MM.1S (cell line): ENCODE measurements at regions not wholly inside any gene's neighbourhood (a gene's known extent, or its start where the extent isn't known, plus 50 kb on each side); places are given as distances from the start of the nearest gene placed in this dataset.

Experiments used
- DNase-seq: peaks from one replicate; pipeline ENCODE4 v3.0.0-alpha.2; 2015
- H2AFZ ChIP-seq: fragments of 300-600 bp; sonication (generic); 2 replicates; pipeline ENCODE4 v1.6.0; 2016; ENCODE audit warnings: antibody characterized with exemption, low read length
- H3F3A ChIP-seq: fragments of 300-600 bp; sonication (generic); 2 replicates; pipeline ENCODE4 v1.6.1; 2016; ENCODE audit warnings: mild to moderate bottlenecking, antibody characterized with exemption, low read length, moderate library complexity, mixed read lengths; ENCODE audit not compliant: insufficient read depth
- H3K27ac ChIP-seq: fragments of 300-600 bp; sonication (generic); 2 replicates; pipeline ENCODE4 v1.5.1; 2016; ENCODE audit warnings: mild to moderate bottlenecking, low read length
- H3K27me3 ChIP-seq: fragments of 300-600 bp; sonication (generic); replicated peaks from 2 replicates; pipeline ENCODE4 v1.6.0; 2016; ENCODE audit warnings: low read length; ENCODE audit not compliant: insufficient read depth
- H3K36me3 ChIP-seq: fragments of 300-600 bp; sonication (generic); replicated peaks from 2 replicates; pipeline ENCODE4 v1.6.1; 2016; ENCODE audit warnings: mild to moderate bottlenecking, low read length, mixed read lengths; ENCODE audit not compliant: insufficient read depth
- H3K4me1 ChIP-seq: fragments of 300-600 bp; sonication (generic); 2 replicates; pipeline ENCODE4 v1.6.1; 2016; ENCODE audit warnings: low read length, mixed read lengths
- H3K4me2 ChIP-seq: fragments of 300-600 bp; sonication (generic); 2 replicates; pipeline ENCODE4 v1.6.0; 2016; ENCODE audit warnings: low read depth, low read length
- H3K4me3 ChIP-seq: fragments of 300-600 bp; sonication (generic); 2 replicates; pipeline ENCODE4 v1.5.1; 2016; ENCODE audit warnings: low read length, mixed read lengths
- H3K79me2 ChIP-seq: fragments of 300-600 bp; sonication (generic); 2 replicates; pipeline ENCODE4 v1.6.1; 2016; ENCODE audit warnings: mixed run types, low read length, mixed read lengths
- H3K9ac ChIP-seq: fragments of 300-600 bp; sonication (generic); 2 replicates; pipeline ENCODE4 v1.6.1; 2016; ENCODE audit warnings: low read length, mixed read lengths
- H3K9me2 ChIP-seq: fragments of 300-600 bp; sonication (generic); replicated peaks from 2 replicates; pipeline ENCODE4 v1.6.1; 2016; ENCODE audit warnings: mild to moderate bottlenecking, low read length, mixed read lengths; ENCODE audit not compliant: insufficient read depth
- H3K9me3 ChIP-seq: fragments of 300-600 bp; sonication (generic); replicated peaks from 2 replicates; pipeline ENCODE4 v1.6.1; 2016; ENCODE audit warnings: mild to moderate bottlenecking, low read length, mixed read lengths; ENCODE audit not compliant: insufficient read depth
- H4K20me1 ChIP-seq: fragments of 300-600 bp; sonication (generic); 2 replicates; pipeline ENCODE4 v1.6.1; 2016; ENCODE audit warnings: mild to moderate bottlenecking, low read length, moderate library complexity, mixed read lengths; ENCODE audit not compliant: insufficient read depth
- EZH2 ChIP-seq: fragments of 300-600 bp; sonication (generic); optimal IDR thresholded peaks from 2 replicates; pipeline ENCODE3; 2017; ENCODE audit warnings: low read depth, mild to moderate bottlenecking, antibody characterized with exemption, low read length, mixed read lengths
- EZH2phosphoT487 ChIP-seq: fragments of 300-600 bp; sonication (generic); IDR thresholded peaks from 2 replicates; pipeline ENCODE4 v1.6.1; 2018; ENCODE audit warnings: antibody characterized with exemption, low read length
- TF ChIP-seq, protein P1 (sequence below): fragments of 300-600 bp; sonication (generic); IDR thresholded peaks from 2 replicates; pipeline ENCODE4 v1.5.1; 2016; ENCODE audit warnings: antibody characterized with exemption, low read length, mixed read lengths

DNA sequence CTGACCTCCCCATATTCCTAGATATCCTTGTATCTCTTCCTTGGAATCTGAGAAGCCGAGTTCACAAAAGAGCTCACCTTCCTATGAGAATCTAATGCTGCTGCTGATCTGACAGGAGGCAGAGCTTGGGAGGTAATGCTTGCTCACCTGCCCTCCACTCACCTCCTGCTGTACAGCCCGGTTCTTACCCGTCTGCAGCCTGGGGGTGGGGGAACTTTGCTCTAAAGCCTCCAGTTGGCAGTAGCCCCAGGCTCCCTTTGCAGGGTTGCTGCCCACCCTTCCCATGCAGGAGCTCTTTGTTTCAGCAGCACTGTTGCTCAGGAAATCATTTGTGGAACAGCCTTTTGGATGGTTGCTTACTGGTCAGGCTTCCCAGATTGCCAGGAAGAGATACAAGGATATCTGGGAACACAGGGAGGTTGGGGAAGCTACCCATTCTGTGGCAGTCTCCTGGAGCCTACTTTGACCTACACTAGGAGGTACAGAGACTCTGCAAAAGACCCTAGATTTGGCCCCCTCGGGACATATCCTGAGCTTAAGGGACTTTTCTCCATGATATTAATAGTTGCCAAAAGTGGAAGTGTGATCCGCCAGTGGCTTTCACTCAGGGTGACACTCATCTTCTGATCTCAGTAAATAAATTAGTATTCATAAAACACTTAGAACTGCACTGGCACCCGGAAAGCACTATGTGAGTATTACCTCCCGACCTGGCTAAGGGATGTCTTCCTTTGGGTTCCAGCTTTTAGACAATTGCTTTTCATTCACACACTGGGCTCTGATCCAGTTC, 363.7 kb upstream of the PODXL start:
- Histone ChIP-seq H3K9me3 (no peaks in the 10 kb centered on the region), H3K79me2 (no peaks in the 10 kb centered on the region), H3F3A (no peaks in the 10 kb centered on the region), H3K9me2 (no peaks in the 10 kb centered on the region), H3K4me3 (no peak overlapping the region), H3K4me1 (no peaks in the 10 kb centered on the region), H3K36me3 (no peaks in the 10 kb centered on the region), H4K20me1 (no peaks in the 10 kb centered on the region), H3K4me2 (no peak overlapping the region), H3K27ac (no peak overlapping the region), H3K9ac (no peak overlapping the region), H3K27me3 (no peaks in the 10 kb centered on the region), H2AFZ (no peak overlapping the region)
- TF ChIP-seq, protein P1, sequence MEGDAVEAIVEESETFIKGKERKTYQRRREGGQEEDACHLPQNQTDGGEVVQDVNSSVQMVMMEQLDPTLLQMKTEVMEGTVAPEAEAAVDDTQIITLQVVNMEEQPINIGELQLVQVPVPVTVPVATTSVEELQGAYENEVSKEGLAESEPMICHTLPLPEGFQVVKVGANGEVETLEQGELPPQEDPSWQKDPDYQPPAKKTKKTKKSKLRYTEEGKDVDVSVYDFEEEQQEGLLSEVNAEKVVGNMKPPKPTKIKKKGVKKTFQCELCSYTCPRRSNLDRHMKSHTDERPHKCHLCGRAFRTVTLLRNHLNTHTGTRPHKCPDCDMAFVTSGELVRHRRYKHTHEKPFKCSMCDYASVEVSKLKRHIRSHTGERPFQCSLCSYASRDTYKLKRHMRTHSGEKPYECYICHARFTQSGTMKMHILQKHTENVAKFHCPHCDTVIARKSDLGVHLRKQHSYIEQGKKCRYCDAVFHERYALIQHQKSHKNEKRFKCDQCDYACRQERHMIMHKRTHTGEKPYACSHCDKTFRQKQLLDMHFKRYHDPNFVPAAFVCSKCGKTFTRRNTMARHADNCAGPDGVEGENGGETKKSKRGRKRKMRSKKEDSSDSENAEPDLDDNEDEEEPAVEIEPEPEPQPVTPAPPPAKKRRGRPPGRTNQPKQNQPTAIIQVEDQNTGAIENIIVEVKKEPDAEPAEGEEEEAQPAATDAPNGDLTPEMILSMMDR = no peak
- TF ChIP-seq EZH2 (no peak), EZH2phosphoT487 (no peak)
- no peak for DNase-seq

DNA sequence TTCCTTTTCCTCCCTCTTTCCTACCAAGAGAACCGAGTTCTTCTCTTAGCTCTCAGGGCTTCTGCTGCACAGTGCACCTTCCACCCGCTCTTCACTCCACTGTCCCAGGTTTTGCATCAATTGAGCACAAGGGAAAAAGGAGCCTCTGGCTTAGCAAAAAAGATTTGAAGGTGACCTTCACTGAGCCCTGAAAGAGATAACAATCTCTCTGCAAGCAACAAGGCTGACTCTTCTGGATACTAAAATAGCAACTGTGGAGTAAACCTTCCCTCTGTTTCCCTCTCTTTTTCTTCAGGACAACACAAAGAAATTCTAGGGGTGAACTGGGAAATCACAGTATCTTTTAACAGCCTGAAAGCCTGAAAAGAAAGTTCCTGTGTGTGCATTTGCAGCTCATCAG, 354.7 kb upstream of the PODXL start:
- TF ChIP-seq, protein P1 = no peak
- TF ChIP-seq EZH2 = no peak
- no peak for TF ChIP-seq EZH2phosphoT487
- DNase-seq = no peak
- H3K4me3 ChIP-seq = no peak overlapping the region
- no peaks in the 10 kb centered on the region for H4K20me1 ChIP-seq
- H3K9me2 ChIP-seq = no peaks in the 10 kb centered on the region
- H3K27me3 ChIP-seq = no peaks in the 10 kb centered on the region
- no peaks in the 10 kb centered on the region for H3F3A ChIP-seq
- no peak overlapping the region for H3K4me2 ChIP-seq
- no peak overlapping the region for H2AFZ ChIP-seq
- H3K79me2 ChIP-seq = no peaks in the 10 kb centered on the region
- no peaks in the 10 kb centered on the region for H3K4me1 ChIP-seq
- H3K9ac ChIP-seq = no peak overlapping the region
- no peaks in the 10 kb centered on the region for H3K36me3 ChIP-seq
- H3K9me3 ChIP-seq = no peaks in the 10 kb centered on the region
- no peak overlapping the region for H3K27ac ChIP-seq

DNA sequence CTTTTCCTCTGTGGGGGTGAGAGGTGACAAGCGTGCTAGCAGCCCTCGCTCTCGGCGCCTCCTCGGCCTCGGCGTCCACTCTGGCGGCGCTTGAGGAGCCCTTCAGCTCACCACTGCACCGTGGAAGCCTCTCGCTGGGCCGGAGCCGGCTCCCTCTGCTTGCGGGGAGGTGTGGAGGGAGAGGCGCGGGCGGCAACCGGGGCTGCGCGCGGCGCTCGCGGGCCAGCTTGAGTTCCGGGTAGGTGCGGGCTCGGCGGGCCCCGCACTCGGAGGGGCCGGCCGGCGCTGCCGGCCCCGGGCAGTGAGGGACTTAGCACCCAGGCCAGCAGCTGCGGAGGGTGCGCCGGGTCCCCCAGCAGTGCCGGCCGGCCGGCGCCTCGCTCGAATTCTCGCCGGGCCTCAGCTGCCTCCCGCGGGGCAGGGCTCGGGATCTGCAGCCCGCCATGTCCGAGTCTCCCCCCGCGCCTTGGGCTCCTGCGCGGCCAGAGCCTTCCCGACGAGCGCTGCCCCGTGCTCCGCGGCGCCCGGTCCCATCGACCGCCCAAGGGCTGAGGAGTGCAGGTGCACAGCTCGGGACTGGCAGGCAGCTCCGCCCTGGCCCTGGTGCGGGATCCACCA, 352.8 kb upstream of the PODXL start:
- no peak for DNase-seq
- TF ChIP-seq, protein P1 = no peak
- no peak for TF ChIP-seq EZH2
- TF ChIP-seq EZH2phosphoT487 = no peak
- no peaks in the 10 kb centered on the region for H3K27me3 ChIP-seq
- no peak overlapping the region for H2AFZ ChIP-seq
- no peaks in the 10 kb centered on the region for H3K9me3 ChIP-seq
- H3K4me2 ChIP-seq = no peak overlapping the region
- H3K4me3 ChIP-seq = no peak overlapping the region
- no peaks in the 10 kb centered on the region for H3F3A ChIP-seq
- no peaks in the 10 kb centered on the region for H3K79me2 ChIP-seq
- H3K9me2 ChIP-seq = no peaks in the 10 kb centered on the region
- no peaks in the 10 kb centered on the region for H4K20me1 ChIP-seq
- no peak overlapping the region for H3K27ac ChIP-seq
- H3K36me3 ChIP-seq = no peaks in the 10 kb centered on the region
- H3K9ac ChIP-seq = no peak overlapping the region
- no peaks in the 10 kb centered on the region for H3K4me1 ChIP-seq
